Ascending aorta (tissue), 2 donors: ENCODE measurements at regions not wholly inside any gene's neighbourhood (a gene's known extent, or its start where the extent isn't known, plus 50 kb on each side); places are given as distances from the start of the nearest gene placed in this dataset.

Source experiments
- DNase-seq, 2 donors: peaks; one replicate each; pipeline ENCODE4 v3.0.0-alpha.2; 2019; ENCODE audit warnings: low spot score in 2 of 2
- H3K27ac ChIP-seq, 2 donors: fragments of 200-600 bp; sonication (generic); one replicate each; pipeline ENCODE4 v1.5.1; 2016 to 2017; ENCODE audit warnings: mild to moderate bottlenecking in 1 of 2
- H3K27me3 ChIP-seq: fragments of 200-600 bp; sonication (generic); one replicate; pipeline ENCODE4 v1.5.1; 2017
- H3K36me3 ChIP-seq, 2 donors: fragments of 200-600 bp; sonication (generic); one replicate each; pipeline ENCODE4 v1.5.1; 2016
- H3K4me1 ChIP-seq, 2 donors: fragments of 200-600 bp; sonication (generic); one replicate each; pipeline ENCODE4 v1.5.1; 2016 to 2017; ENCODE audit warnings: mild to moderate bottlenecking in 1 of 2
- H3K4me3 ChIP-seq, 2 donors: fragments of 200-600 bp; sonication (generic); one replicate each; pipeline ENCODE4 v1.5.1; 2016 to 2017; ENCODE audit warnings: mild to moderate bottlenecking in 1 of 2
- H3K9me3 ChIP-seq, 2 donors: fragments of 200-600 bp; sonication (generic); one replicate each; pipeline ENCODE4 v1.5.1; 2016
- intact Hi-C: fragments of 100-400 bp; cut with DNase I; formaldehyde crosslinking; loops from one replicate; pipeline ENCODE4 v1.15.1; 2023
- TF ChIP-seq, protein P1 (sequence below), 3 experiments: fragments of 200-600 bp in 2 of 3; fragments of 450-650 bp in 1 of 3; sonication (generic) in 2 of 3; IDR thresholded peaks; one replicate each; pipeline ENCODE4 v1.5.1; 2016 to 2019; ENCODE audit warnings: antibody characterized with exemption in 3 of 3, mild to moderate bottlenecking in 1 of 3, moderate library complexity in 1 of 3

DNA sequence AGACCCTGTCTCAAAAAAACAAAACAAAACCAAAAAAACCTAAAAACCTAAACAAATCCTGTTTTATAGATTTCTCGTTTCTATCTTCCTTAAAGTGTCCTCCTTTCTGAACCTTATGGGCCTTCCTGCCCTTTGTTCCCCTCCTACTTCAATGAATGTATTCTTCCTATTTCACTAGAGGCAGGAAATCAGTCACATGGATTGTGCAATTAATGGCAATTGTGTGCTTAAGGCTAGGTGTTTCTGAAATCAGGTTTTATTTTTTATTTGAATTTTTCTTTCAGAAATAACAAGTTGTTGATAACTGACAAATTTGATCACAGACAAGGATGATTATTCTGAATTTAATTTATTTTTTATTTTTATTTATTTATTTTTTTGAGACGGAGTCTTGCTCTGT lies 220.6 kb upstream of the SEMA6A start:
- Histone ChIP-seq H3K36me3 (no peaks in the 10 kb centered on the region), H3K27ac (no peak overlapping the region), H3K27me3 (no peaks in the 10 kb centered on the region), H3K4me1 (no peaks in the 10 kb centered on the region), H3K4me3 (no peak overlapping the region), H3K9me3 (no peaks in the 10 kb centered on the region)
- TF ChIP-seq, protein P1, sequence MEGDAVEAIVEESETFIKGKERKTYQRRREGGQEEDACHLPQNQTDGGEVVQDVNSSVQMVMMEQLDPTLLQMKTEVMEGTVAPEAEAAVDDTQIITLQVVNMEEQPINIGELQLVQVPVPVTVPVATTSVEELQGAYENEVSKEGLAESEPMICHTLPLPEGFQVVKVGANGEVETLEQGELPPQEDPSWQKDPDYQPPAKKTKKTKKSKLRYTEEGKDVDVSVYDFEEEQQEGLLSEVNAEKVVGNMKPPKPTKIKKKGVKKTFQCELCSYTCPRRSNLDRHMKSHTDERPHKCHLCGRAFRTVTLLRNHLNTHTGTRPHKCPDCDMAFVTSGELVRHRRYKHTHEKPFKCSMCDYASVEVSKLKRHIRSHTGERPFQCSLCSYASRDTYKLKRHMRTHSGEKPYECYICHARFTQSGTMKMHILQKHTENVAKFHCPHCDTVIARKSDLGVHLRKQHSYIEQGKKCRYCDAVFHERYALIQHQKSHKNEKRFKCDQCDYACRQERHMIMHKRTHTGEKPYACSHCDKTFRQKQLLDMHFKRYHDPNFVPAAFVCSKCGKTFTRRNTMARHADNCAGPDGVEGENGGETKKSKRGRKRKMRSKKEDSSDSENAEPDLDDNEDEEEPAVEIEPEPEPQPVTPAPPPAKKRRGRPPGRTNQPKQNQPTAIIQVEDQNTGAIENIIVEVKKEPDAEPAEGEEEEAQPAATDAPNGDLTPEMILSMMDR (IDR thresholded peaks at IDR 0.05): no peak
- intact Hi-C loops: no loop called here
- DNase-seq: no peak

DNA sequence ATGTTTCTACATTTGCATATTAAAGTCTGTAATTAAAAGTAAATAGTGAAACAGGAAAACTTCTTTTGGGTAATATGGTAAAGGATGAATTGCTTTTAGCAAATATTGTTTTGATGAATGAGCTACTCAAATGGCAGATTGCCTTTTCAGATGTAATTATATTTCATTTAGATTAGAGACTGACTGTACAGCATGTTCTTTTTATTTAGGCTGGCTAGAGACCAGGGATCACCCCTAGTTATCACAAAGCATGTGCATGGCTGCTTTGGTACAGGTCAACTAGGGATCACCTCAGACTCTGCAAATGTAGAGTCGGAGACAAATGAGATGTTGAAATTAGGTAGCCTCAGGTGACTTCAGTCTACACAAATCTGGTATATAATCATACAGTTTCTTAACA lies 214.9 kb upstream of the SEMA6A start:
- Histone ChIP-seq H3K9me3 (no peaks in the 10 kb centered on the region), H3K4me3 (no peak overlapping the region), H3K27ac (no peak overlapping the region), H3K4me1 (no peaks in the 10 kb centered on the region), H3K27me3 (no peaks in the 10 kb centered on the region), H3K36me3 (no peaks in the 10 kb centered on the region)
- DNase-seq: no peak
- intact Hi-C loops: no loop called here
- TF ChIP-seq, protein P1 (IDR thresholded peaks at IDR 0.05): no peak

DNA sequence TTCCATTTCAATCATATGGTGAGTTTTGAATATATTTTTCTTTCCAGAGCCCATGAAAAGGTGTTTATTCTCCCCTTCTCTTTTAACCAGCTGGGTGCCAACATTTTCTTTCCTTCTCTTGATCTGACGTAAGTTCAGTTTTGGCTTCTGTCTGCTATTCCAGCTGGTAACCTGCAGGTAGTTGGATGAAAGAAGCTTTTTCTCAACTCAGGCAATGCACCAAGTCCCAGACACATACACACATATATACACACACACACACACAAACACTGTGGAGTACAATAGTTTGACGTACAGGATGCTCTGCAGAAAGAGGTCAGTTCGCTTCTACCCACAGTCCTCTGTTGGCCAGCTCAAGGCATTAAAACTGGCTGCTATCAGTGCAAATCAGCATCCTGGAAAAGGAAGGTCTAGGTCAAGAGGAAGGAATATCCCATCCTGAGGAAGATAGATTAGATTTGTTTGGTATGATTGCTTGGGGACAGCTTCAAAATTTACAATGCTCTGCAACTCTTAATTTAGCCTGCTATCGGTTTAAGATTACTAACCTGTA lies 214.3 kb upstream of the SEMA6A start:
- Histone ChIP-seq H3K27me3 (no peaks in the 10 kb centered on the region), H3K27ac (no peak overlapping the region), H3K36me3 (no peaks in the 10 kb centered on the region), H3K4me1 (no peaks in the 10 kb centered on the region), H3K9me3 (no peaks in the 10 kb centered on the region), H3K4me3 (no peak overlapping the region)
- intact Hi-C loops: no loop called here
- TF ChIP-seq, protein P1 (IDR thresholded peaks at IDR 0.05): no peak
- DNase-seq: no peak

DNA sequence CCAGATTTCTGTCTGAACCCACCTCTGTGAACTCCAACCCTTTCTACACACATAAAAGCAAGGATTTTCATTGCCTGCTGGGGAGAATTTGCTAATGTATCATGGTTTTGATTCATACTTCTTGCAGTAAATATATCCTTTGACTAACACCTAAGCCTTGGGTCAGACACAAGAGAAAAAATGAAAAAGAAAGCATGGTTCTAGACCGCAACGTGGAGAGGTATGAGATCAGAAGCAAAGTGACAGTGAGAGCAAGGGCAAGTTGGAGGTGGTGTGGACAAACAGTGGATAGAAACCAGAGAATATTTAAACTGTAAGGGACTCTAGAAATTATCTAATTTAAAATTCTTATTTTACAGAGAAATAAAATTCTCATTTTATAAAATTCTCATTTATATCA lies 212.9 kb upstream of the SEMA6A start:
- intact Hi-C loops: no loop called here
- no peaks in the 10 kb centered on the region for H3K9me3 ChIP-seq
- no peaks in the 10 kb centered on the region for H3K27me3 ChIP-seq
- H3K36me3 ChIP-seq: no peaks in the 10 kb centered on the region
- no peak overlapping the region for H3K27ac ChIP-seq
- H3K4me1 ChIP-seq: no peaks in the 10 kb centered on the region
- no peak overlapping the region for H3K4me3 ChIP-seq
- TF ChIP-seq, protein P1 (IDR thresholded peaks at IDR 0.05): no peak
- DNase-seq: no peak

DNA sequence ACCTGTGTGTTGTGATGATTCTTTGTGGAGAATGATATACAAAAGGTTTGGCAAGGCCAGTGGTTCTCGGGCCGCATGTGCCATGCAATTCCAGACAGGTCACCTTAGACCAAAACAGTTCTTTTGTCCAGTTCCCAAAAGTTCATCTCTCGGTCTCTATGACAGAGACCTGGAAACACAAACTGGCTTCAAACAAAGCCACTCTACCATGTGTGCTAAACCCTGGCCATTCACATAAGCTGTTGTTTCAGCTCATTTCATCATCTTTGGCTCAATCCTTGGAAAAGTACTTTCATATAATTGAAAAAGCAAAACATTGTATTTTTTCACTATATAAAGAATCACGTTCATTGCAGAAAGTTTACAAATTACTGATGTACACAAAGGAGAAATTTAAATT lies 210.5 kb upstream of the SEMA6A start:
- no peak overlapping the region for H3K27ac ChIP-seq
- no peaks in the 10 kb centered on the region for H3K9me3 ChIP-seq
- no peak for DNase-seq
- intact Hi-C loops: no loop called here
- no peak overlapping the region for H3K4me3 ChIP-seq
- no peaks in the 10 kb centered on the region for H3K36me3 ChIP-seq
- no peaks in the 10 kb centered on the region for H3K4me1 ChIP-seq
- TF ChIP-seq, protein P1 (IDR thresholded peaks at IDR 0.05): no peak
- no peaks in the 10 kb centered on the region for H3K27me3 ChIP-seq

DNA sequence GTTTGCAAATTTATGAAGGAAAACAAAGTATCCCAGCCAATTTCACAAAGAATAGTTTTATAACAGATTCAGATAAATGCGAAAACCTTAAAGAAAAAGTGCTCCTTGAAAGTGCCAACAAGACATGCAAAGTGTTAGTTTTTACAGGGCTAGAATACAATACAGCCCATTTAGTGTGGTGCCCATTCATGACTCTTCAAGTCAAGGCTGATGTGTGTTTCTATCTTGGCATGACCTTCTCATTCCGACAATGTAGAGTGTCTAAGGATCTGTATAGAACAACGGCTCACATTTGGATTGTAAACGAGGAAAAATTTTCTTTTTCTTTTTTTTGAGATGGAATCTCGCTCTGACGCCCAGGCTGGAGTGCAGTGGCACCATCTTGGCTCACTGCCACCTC lies 205.2 kb upstream of the SEMA6A start:
- no peak overlapping the region for H3K4me3 ChIP-seq
- H3K27me3 ChIP-seq: no peaks in the 10 kb centered on the region
- H3K27ac ChIP-seq: no peak overlapping the region
- no peaks in the 10 kb centered on the region for H3K9me3 ChIP-seq
- no peaks in the 10 kb centered on the region for H3K4me1 ChIP-seq
- no peaks in the 10 kb centered on the region for H3K36me3 ChIP-seq
- DNase-seq: no peak
- TF ChIP-seq, protein P1 (IDR thresholded peaks at IDR 0.05): no peak
- intact Hi-C loops: no loop called here
